C4-2B (cell line): ENCODE measurements at regions not wholly inside any gene's neighbourhood (a gene's known extent, or its start where the extent isn't known, plus 50 kb on each side); places are given as distances from the start of the nearest gene placed in this dataset.
"Not testable (repeated sequence)": the region's sequence is repeated elsewhere in the genome, so short reads cannot be mapped to it uniquely, and the experiment has no call there.

Experiments
- H3K27ac ChIP-seq: fragments of 450-650 bp; 2 replicates; pipeline ENCODE4 v1.5.1; 2017
- CTCF ChIP-seq: fragments of 450-650 bp; conservative IDR thresholded peaks from 2 replicates; pipeline ENCODE4 v1.5.1; 2017; ENCODE audit warnings: mild to moderate bottlenecking
- ZFX ChIP-seq: fragments of 450-650 bp; IDR thresholded peaks from 2 replicates; pipeline ENCODE4 v1.6.1; 2017

- TF ChIP-seq CTCF (no peak), ZFX (no peak)
- no peak overlapping the region for H3K27ac ChIP-seq
Measured at GRCh38 chr6:55943329-55943728, 67.9 kb upstream of the BMP5 start.

GRCh38 chr6:55941702-55942101 lies 66.3 kb upstream of the BMP5 start:
- 0 out of 2 replicates have a peak, but pooled peaks have one; percentile 11 for TF ChIP-seq CTCF
- TF ChIP-seq ZFX: no peak
- H3K27ac ChIP-seq: no peak overlapping the region

GRCh38 chr6:55937951-55938690 lies 62.7 kb upstream of the BMP5 start:
- TF ChIP-seq CTCF (no peak), ZFX (no peak)
- no peak overlapping the region for H3K27ac ChIP-seq

- TF ChIP-seq CTCF (no peak), ZFX (no peak)
- no peak overlapping the region for H3K27ac ChIP-seq
Measured at GRCh38 chr6:55937261-55937947, 62.0 kb upstream of the BMP5 start.

GRCh38 chr6:55931101-55931500 lies 55.7 kb upstream of the BMP5 start:
- H3K27ac ChIP-seq: no peak overlapping the region
- TF ChIP-seq CTCF: no peak
- TF ChIP-seq ZFX: no peak

- H3K27ac ChIP-seq: not testable (repeated sequence)
Measured at GRCh38 chr6:55927713-55928112, 52.3 kb upstream of the BMP5 start.

GRCh38 chr6:55925292-55925691 lies 49.9 kb upstream of the BMP5 start:
- H3K27ac ChIP-seq: no peak overlapping the region
- TF ChIP-seq ZFX (no peak), CTCF (no peak)
